ENCODE measurements at regions not wholly inside any gene's neighbourhood (a gene's known extent, or its start where the extent isn't known, plus 50 kb on each side); places are given as distances from the start of the nearest gene placed in this dataset.

DNA sequence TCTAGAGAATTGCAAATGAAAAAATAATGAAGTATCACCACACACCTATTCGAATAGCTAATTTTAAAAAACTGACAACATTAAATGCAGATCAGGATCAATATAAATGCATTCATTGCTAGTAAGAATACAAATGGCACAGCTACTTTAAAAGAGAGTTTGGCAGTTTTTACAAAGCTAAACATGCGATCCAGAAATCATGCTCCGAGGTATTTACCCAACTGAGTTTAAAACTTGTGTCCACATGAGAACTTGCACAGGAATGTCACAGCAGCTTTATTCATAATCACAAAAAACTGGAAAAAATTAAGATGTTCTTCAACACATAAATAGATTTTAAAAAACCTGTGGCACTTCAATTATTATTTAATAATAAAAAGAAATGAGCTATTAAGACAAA lies 345.5 kb upstream of the TRPC7 start:
- no peak for TF ChIP-seq ESRRG (CRISPR knock-in tag; IDR thresholded peaks at IDR 0.05)
- TF ChIP-seq, protein P1, sequence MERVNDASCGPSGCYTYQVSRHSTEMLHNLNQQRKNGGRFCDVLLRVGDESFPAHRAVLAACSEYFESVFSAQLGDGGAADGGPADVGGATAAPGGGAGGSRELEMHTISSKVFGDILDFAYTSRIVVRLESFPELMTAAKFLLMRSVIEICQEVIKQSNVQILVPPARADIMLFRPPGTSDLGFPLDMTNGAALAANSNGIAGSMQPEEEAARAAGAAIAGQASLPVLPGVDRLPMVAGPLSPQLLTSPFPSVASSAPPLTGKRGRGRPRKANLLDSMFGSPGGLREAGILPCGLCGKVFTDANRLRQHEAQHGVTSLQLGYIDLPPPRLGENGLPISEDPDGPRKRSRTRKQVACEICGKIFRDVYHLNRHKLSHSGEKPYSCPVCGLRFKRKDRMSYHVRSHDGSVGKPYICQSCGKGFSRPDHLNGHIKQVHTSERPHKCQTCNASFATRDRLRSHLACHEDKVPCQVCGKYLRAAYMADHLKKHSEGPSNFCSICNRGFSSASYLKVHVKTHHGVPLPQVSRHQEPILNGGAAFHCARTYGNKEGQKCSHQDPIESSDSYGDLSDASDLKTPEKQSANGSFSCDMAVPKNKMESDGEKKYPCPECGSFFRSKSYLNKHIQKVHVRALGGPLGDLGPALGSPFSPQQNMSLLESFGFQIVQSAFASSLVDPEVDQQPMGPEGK (CRISPR knock-in tag; IDR thresholded peaks at IDR 0.05; ENCODE audit: borderline replicate concordance): no peak

Data from SK-N-SH treated with all-trans-retinoic acid at 6 μM for 48 hours (cell line).